ENCODE measurements at regions not wholly inside any gene's neighbourhood (a gene's known extent, or its start where the extent isn't known, plus 50 kb on each side); places are given as distances from the start of the nearest gene placed in this dataset.

DNA sequence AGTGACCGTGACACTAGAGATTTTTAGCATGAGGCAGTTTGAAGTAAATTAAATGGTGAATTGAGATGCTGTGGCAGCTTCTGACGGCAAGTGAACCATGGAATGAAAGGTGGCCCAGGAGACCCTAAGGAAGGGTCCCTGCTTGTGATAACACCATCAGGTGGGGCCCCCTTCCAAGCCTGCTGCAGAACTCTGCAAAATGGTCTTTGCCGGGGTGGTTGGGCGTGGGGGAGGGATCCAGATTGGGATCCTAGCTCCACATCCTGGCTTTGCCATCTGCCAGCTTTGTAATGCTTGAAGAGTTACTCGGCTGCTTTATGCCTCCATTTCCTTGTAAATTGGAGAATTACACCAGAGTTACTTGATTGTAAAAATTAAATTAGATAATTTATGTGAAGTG is 222.6 kb upstream of the NFE2L3 start:
- Histone ChIP-seq H4K20me1 (ENCODE audit: control insufficient read depth, extremely low read depth, insufficient read depth, low read length) (no peaks in the 10 kb centered on the region), H3K27ac (ENCODE audit: insufficient read depth, low read length) (no peak overlapping the region), H3K4me1 (ENCODE audit: control insufficient read depth, extremely low read depth, insufficient read depth, low read length) (no peaks in the 10 kb centered on the region), H3K36me3 (ENCODE audit: control insufficient read depth, insufficient read depth, low read length) (no peaks in the 10 kb centered on the region), H3K9me3 (ENCODE audit: control insufficient read depth, insufficient read depth, low read depth, low read length) (no peaks in the 10 kb centered on the region), H3K4me2 (ENCODE audit: extremely low read depth, insufficient read depth, low read length) (no peak overlapping the region), H3K9ac (ENCODE audit: insufficient read depth, low read length) (no peak overlapping the region), H2AFZ (ENCODE audit: low read length) (no peak overlapping the region), H3K4me3 (replicated peaks in 1 of 4; ENCODE audit: control extremely low read depth in 1 of 4, insufficient read depth in 1 of 4, low read depth in 3 of 4, low read length in 4 of 4) (no peak overlapping the region), H3K79me2 (ENCODE audit: control insufficient read depth, insufficient read depth, low read length) (no peaks in the 10 kb centered on the region), H3K27me3 (ENCODE audit: control insufficient read depth, insufficient read depth, low read length) (no peaks in the 10 kb centered on the region)
- no peak for DNase-seq (ENCODE audit: low read depth in 2 of 2)
- TF ChIP-seq, protein P1, sequence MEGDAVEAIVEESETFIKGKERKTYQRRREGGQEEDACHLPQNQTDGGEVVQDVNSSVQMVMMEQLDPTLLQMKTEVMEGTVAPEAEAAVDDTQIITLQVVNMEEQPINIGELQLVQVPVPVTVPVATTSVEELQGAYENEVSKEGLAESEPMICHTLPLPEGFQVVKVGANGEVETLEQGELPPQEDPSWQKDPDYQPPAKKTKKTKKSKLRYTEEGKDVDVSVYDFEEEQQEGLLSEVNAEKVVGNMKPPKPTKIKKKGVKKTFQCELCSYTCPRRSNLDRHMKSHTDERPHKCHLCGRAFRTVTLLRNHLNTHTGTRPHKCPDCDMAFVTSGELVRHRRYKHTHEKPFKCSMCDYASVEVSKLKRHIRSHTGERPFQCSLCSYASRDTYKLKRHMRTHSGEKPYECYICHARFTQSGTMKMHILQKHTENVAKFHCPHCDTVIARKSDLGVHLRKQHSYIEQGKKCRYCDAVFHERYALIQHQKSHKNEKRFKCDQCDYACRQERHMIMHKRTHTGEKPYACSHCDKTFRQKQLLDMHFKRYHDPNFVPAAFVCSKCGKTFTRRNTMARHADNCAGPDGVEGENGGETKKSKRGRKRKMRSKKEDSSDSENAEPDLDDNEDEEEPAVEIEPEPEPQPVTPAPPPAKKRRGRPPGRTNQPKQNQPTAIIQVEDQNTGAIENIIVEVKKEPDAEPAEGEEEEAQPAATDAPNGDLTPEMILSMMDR (conservative IDR thresholded peaks at IDR 0.05 in 1 of 2, IDR thresholded peaks at IDR 0.05 in 1 of 2; ENCODE audit: low read depth in 1 of 2, low read length in 2 of 2), result no peak
- no peak for TF ChIP-seq EZH2 (IDR thresholded peaks at IDR 0.05; ENCODE audit: low read length, missing control alignments)

DNA sequence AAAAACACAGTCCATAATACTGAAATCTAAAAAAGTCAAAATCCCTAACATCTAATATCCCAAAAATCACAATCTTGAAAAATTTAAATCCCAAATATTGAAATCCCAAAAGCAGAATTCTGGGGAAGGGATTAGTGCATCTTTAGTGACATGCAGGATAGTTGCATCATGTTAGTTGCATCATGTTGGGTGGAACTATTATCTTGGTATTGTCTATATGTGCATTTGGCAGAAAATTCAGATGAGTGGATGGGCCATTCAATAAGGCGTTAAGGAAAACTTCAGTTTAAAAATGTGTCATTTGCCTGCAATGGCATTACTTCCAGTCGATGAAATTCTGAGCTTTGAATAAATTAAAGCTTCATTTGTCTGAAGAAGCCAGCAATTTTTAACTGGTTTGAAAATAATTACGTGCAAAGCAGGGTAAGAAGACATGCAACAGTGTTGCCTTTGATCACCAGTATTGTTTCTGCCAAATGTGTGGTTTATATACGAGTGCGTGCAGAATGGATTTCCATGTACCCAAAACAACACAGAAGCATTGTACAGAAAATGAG is 221.4 kb upstream of the NFE2L3 start:
- DNase-seq (ENCODE audit: low read depth in 2 of 2), result no peak
- H2AFZ ChIP-seq (ENCODE audit: low read length), result no peak overlapping the region
- H3K27me3 ChIP-seq (ENCODE audit: control insufficient read depth, insufficient read depth, low read length), result no peaks in the 10 kb centered on the region
- H3K79me2 ChIP-seq (ENCODE audit: control insufficient read depth, insufficient read depth, low read length), result no peaks in the 10 kb centered on the region
- no peaks in the 10 kb centered on the region for H3K9me3 ChIP-seq (ENCODE audit: control insufficient read depth, insufficient read depth, low read depth, low read length)
- TF ChIP-seq EZH2 (IDR thresholded peaks at IDR 0.05; ENCODE audit: low read length, missing control alignments), result no peak
- TF ChIP-seq, protein P1 (conservative IDR thresholded peaks at IDR 0.05 in 1 of 2, IDR thresholded peaks at IDR 0.05 in 1 of 2; ENCODE audit: low read depth in 1 of 2, low read length in 2 of 2), result no peak
- no peaks in the 10 kb centered on the region for H3K4me1 ChIP-seq (ENCODE audit: control insufficient read depth, extremely low read depth, insufficient read depth, low read length)
- H3K4me3 ChIP-seq (replicated peaks in 1 of 4; ENCODE audit: control extremely low read depth in 1 of 4, insufficient read depth in 1 of 4, low read depth in 3 of 4, low read length in 4 of 4), result no peak overlapping the region
- H4K20me1 ChIP-seq (ENCODE audit: control insufficient read depth, extremely low read depth, insufficient read depth, low read length), result no peaks in the 10 kb centered on the region
- no peak overlapping the region for H3K4me2 ChIP-seq (ENCODE audit: extremely low read depth, insufficient read depth, low read length)
- H3K9ac ChIP-seq (ENCODE audit: insufficient read depth, low read length), result no peak overlapping the region
- H3K36me3 ChIP-seq (ENCODE audit: control insufficient read depth, insufficient read depth, low read length), result no peaks in the 10 kb centered on the region
- no peak overlapping the region for H3K27ac ChIP-seq (ENCODE audit: insufficient read depth, low read length)

DNA sequence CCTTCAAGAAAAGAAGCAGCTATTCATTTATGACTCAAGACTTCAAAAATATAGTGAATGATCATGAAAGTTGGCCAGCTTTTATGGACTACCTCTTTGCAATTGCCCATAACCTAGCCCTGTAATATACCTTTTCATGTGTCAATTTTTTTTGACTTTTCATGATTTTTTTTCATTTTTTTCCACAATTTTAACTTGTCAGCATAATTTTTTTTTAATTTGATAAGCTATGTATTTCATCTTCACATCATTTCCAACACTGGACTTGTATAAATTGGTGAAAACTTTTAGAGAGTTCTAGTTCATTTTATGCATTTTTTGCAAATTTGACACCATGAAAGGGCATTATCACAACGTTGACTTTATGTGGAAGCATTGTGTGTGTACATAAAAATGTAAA is 220.8 kb upstream of the NFE2L3 start:
- Histone ChIP-seq H3K27ac (ENCODE audit: insufficient read depth, low read length) (no peak overlapping the region), H3K9me3 (ENCODE audit: control insufficient read depth, insufficient read depth, low read depth, low read length) (no peaks in the 10 kb centered on the region), H4K20me1 (ENCODE audit: control insufficient read depth, extremely low read depth, insufficient read depth, low read length) (no peaks in the 10 kb centered on the region), H3K4me2 (ENCODE audit: extremely low read depth, insufficient read depth, low read length) (no peak overlapping the region), H2AFZ (ENCODE audit: low read length) (no peak overlapping the region), H3K4me1 (ENCODE audit: control insufficient read depth, extremely low read depth, insufficient read depth, low read length) (no peaks in the 10 kb centered on the region), H3K9ac (ENCODE audit: insufficient read depth, low read length) (no peak overlapping the region), H3K36me3 (ENCODE audit: control insufficient read depth, insufficient read depth, low read length) (no peaks in the 10 kb centered on the region), H3K4me3 (replicated peaks in 1 of 4; ENCODE audit: control extremely low read depth in 1 of 4, insufficient read depth in 1 of 4, low read depth in 3 of 4, low read length in 4 of 4) (no peak overlapping the region), H3K27me3 (ENCODE audit: control insufficient read depth, insufficient read depth, low read length) (no peaks in the 10 kb centered on the region), H3K79me2 (ENCODE audit: control insufficient read depth, insufficient read depth, low read length) (no peaks in the 10 kb centered on the region)
- no peak for DNase-seq (ENCODE audit: low read depth in 2 of 2)
- TF ChIP-seq EZH2 (IDR thresholded peaks at IDR 0.05; ENCODE audit: low read length, missing control alignments), result no peak
- TF ChIP-seq, protein P1 (conservative IDR thresholded peaks at IDR 0.05 in 1 of 2, IDR thresholded peaks at IDR 0.05 in 1 of 2; ENCODE audit: low read depth in 1 of 2, low read length in 2 of 2), result no peak
